GM18519 (cell line): ENCODE measurements at regions not wholly inside any gene's neighbourhood (a gene's known extent, or its start where the extent isn't known, plus 50 kb on each side); places are given as distances from the start of the nearest gene placed in this dataset.
"Not testable (repeated sequence)": the region's sequence is repeated elsewhere in the genome, so short reads cannot be mapped to it uniquely, and the experiment has no call there.

Experiments used
- ATAC-seq: cut with Tn5 transposase; IDR thresholded peaks from one replicate; pipeline ENCODE4 v1.9.1; 2021; ENCODE audit warnings: mild to moderate bottlenecking, moderate library complexity; ENCODE audit not compliant: unreplicated experiment, low FRiP score

DNA sequence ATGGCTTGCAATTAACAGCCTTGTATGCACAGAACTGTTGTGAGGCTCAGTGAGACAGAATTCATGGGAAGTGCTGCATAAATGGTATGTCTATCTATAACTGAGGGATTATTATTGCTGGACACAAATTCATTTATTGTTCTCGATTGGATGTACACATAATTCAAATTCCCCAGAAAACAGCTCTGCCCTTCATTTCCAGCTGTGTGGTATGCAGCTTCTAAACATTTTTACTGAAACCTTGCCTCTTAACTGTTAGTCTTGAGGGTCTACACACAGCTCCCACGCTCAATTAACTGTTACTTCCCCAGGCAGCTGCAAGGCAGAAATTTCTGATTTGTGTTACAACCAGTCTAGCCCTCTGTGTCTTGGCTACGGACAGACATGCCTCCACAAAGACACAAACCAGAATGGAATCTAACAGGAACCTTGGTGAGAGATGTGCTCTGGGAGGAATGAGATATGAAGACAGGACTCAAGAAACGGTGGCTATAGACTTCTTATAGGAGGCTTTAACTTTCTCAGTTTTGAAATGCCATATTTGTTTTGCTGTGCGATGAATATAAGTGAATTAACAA lies 139.7 kb upstream of the TBL1XR1 start:
- no peak for ATAC-seq

DNA sequence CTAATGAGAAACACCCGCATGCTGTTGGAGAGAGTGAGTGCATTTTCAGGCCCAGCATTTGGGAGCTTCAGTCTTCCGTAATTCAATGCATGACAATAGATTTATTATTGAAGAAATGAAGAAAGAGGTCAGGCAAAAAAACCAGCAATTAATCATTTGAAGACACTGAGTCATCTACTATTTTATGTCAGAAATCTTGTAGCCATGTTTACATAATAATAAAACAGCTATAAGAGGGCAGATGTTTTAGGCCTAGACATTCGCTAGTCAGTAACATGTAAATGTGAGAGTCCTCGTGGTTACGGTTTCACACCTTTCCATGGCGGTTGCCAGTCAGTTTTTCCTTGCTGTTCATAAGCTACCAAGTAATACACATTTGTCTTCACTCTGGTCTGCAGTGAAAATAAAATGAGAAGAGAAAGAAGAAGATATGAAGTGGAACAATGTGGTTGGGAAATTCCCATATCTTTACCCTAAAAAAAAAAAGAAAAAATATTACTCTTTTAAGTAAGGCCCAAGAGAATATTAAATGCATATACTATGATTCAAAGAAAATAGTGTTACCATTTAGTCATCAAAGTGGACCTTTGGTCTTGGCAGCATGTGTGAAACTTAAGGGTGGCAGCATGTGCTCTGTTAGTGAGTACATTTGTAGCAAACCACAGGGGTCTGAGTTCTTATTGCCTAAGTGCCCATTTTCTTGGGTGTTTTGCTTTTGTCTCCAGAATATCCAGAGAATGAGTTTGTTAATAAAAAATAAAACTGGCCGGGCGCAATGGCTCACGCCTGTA lies 140.5 kb upstream of the TBL1XR1 start:
- peak; percentile 78 for ATAC-seq

DNA sequence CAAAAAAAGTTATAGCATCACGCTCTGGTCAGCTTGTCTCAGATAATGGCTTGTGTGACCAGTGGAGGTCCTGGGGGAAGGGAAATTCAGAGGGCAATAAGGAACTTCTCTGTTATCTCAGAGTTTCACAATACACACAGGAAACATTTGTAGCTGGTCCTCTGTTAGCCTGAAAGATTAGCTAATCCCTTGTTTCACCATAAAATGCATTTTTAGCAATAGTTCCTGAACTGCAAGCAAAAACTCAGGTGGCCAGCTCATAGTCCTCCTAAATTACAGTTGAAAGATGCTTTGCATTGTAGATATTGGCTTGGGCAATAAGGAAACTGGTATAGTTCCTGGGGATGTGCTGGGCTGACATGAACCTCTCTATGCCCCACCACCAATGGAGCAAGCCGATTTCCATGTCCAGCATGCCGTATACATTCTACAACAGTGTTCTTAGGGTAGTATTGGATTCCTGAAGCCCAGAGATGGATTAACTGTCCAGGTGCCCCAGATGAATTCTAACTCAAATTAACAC lies 141.5 kb upstream of the TBL1XR1 start:
- no peak for ATAC-seq

DNA sequence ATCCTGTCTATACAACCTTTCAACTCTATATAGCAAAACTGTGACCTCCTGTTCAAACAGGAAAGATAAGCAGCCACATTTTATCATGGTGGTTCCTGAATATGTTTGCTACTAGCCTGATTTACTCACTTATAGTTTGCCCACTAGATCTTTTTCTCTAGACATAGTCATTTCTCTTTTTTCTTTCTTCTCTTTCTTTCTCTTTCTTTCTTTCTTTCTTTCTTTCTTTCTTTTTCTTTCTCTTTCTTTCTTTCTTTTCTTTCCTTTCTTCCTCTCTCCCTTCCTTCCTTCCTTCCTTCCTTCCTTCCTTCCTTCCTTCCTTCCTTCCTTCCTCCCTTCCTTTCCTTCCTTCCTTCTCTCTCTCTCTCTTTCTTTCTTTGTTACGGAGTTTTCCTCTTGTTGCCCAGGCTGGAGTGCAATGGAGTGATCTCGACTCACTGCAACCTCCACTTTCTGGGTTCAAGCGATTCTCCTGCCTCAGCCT lies 142.0 kb upstream of the TBL1XR1 start:
- ATAC-seq, result not testable (repeated sequence)

DNA sequence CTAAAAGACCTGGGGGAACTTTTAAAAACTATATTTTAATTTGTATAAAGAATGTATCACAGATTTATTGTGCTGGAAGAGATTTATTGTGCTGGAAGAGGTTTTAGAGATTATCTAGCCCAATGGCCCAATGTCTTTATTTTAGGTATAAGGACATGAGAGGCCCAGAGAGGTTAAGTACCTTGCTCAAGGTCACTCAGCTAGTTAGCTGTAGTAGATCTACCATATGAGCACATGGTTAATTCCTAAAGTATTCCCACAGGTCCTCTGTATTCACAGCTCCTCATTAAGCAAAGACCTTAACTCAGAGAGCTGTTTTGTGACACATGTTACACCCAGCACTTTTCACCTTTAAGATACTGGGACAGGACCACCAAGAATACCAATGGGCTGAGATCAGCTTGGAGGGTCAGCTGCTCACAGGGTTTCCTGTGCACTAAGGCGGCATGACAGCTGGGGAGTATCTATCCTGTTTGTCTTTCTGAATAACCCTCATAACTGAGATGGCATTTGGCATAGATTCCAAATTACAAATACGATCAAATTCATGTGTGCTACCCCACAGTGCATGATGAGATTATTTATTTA lies 143.1 kb upstream of the TBL1XR1 start:
- ATAC-seq, result no peak

DNA sequence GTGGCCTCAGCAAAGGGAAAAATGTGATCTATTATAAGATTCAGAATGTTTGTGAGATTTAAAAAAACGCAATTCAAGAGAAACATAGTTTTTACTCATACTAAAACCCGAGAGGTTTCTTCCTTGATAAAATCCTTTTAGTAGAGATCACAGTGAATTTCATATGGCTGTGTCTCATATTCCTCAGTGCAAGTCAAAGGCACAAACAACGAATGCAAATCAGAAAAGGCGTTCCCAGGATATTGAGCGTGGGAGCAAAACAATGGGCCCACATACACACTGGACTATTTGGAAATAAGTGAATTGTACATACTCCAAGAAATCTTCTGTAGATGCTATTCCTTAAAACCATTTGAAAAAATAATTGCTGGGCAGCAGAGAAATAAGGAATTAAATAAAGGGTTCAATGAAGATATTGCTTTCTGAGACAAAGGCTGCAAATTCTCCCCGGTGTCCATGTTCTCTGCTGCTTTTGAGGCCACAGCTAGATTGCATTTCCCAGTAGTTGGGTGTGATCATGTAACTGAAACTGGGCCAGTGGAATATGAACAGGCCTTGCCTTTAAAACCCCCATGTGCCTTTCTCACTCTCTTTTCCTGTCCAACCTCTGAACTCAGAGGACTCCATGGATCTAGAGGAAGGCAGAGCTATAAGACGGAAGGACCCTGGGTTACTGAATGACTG lies 144.6 kb upstream of the TBL1XR1 start:
- ATAC-seq, result no peak

DNA sequence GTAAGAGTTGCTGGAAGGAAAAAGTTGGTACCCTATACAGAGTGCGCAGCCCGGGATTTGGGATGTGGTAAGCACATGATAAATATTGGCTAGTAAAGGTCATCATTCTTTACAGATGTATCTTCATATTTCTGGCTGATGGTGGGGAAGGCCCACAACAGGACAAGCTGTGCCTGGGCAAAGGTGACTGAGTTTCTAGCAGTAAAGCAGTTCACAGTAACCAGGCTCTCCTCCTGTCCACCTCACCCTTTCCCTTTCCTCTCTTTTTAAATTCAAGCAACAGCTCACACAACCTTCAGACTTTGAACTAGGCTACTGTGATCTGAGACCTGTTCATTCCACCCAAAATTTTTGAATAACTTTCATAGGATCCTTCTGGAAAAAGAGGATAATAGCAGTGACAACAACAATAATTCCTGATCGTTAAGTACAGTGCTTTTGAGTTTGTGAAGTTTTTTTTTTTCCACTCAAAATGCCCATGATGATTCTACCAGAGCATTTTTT lies 145.9 kb upstream of the TBL1XR1 start:
- ATAC-seq, result no peak

DNA sequence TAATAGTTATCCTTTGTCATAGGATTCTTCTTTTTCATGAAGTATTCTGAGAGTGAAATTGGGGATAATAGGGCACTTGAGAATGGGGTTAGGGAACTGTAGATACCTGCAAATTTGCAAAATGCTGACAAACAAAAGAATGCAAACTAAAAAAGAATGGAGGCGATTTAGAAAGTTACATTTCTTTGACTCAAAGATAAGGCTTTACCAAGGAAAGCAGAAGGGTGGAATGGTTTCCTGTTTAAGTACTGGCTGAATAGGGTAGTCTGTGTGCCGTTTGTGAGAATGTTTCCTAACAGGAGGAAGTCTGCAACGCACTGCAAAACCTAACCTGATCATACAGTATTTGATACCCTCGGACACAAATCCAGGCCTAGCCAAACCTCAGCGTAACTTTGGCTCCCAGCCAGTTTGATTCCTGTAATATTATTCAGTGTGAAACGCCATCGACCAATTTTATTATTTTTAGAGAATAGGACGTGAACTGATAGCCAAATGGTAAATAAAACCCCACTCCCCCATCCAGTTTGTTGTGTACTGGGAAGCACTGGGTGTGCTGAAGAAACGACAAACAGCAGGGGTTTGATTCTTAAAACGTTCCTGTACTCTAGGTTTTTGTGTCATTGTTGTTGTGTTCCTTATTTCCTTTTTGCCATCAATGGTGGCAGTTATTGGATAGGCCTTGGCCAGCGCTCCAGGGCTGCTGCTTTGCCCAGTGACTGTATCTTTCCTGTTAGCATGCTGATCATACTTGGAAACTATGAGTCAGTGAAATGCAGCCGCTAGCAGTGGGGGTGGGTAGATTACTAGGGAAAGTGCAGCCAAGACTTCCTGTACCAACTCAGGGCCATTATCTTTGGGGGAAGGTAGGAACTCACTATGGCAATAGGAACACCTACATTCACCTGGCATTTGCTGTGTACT lies 148.0 kb upstream of the TBL1XR1 start:
- ATAC-seq, result peak; percentile 53

DNA sequence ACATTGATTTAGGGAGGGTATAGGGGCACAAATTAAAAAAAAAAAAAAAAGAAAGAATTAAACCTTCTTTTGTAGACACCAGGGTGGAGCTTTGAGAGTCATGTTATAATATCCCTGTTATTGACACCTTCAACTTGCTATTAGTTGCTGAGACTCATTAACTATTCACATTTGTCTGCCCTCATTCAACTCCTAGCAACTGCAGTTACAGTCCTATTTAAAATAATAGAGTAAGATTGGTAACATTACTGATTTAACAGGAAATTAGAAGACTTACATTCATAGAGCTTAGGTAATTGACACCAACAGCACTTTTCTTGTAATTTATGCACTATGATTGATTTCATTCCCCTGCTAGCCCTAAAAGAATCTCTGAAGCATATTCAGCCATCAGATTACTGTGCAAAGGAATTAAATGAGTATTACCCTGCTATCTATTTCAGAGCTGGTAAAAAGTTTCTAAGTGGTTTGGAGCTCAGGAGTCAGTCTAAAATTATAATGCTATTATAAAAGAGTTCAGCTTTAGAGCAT lies 148.8 kb upstream of the TBL1XR1 start:
- ATAC-seq, result no peak

DNA sequence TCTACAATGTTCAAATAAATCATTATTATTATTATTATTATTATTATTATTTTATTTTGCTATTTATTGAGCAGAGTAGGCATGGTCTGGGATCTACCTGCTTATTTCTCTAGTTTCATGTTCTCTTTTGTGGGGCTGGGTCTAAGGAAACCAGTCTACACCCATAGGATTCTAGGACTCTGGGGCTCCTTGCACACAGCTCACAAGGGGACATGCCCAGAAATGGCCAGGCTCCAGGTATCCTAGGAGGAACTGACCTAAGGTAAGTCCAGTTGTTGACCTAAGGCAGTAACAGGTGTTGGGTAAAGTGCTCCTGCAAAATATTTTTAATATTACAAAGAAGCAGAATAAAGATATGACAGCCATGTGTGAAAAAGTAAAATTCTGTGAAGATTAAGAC lies 149.6 kb upstream of the TBL1XR1 start:
- no peak for ATAC-seq

DNA sequence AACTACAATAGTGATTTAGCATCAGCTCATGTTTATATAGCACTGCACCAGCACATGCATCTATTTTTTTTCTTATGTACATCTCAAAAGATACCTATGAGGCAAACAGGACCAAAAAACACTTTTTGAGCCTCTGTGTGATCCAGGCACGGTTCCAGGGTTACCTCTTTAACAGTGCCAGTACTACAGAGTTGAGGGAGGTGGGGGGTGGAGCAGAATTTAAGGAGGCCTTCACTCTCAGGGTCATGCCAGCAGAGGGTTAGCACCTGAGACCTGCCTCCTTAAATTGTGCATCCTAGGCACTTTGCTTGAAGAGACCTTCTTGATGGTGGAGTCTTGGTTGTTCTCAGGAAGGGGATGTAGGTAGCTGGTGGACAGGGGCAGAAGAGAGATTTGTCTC lies 150.3 kb upstream of the TBL1XR1 start:
- no peak for ATAC-seq

DNA sequence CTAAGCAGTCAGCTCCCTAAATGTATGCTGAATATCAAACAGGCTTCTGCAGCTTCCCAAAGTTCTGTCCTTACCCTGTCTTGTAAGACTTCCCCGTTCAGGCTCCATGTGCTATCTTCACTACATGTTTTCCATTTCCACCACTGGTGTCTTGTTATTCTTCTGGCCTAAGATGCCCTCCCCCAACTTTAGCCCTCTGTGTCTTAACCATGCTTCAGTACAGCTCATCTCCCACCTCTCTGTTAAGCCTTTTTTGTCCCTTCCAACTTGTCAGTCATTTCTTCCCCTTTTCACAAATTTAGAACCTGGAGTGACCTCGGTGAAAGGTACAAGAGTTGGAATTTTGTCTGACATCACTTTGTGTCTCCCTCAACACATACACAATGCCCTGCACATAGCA lies 151.7 kb upstream of the TBL1XR1 start:
- ATAC-seq, result no peak

DNA sequence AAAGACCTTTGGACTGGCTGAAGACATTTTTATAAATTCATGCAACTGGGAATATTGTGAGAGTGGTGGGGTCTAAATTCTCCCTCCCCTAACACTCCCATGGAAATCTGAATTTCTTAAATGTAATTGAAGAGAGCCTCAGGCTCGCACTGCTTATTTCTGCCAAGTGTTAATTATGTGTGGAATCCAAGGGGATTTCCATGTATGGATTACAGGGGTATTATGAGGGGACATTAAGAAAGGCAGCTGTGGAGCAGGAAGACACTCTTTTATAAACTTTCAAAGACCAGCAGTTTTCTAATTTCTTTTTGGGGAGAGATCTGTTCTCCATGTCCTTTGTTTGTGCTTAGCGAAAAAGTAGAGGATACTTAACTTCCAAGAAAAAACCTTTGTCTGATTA lies 152.1 kb upstream of the TBL1XR1 start:
- no peak for ATAC-seq

DNA sequence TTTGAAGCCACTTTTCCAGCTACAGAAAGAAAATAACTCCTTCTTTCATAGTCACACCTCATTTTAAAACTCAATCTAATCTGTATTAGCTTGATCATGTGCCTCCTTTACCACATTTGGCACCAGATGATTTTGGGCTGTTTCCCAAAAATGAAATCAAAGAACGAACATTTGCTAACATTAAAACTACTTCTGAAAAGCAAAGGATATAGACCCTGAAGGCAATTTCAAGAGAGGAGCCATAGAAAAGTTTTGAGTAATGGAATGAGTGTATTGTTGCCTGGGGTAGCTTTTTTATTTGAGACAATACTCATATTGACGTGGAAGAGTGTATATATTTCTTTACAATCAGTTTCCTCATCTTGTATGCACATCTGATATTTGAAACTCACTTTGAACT lies 152.8 kb upstream of the TBL1XR1 start:
- ATAC-seq, result no peak

DNA sequence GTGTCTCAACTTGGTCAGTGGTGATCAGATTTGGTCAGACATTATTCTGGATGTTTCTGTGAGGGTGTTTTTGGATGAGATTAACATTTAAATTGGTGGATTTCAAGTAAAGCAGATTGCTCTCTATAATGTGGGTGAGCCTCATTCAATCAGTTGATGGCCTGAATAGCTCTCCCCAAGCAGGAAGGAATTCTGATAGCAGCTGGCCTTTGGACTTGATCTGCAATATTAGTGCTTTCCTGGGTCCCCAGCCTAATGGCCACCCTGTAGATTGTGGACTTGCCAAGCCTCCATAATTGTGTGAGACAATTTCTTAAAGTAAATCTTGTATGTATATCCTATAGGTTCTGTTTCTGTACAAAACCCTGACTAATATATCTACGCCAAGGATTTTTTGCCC lies 153.9 kb upstream of the TBL1XR1 start:
- ATAC-seq, result no peak

DNA sequence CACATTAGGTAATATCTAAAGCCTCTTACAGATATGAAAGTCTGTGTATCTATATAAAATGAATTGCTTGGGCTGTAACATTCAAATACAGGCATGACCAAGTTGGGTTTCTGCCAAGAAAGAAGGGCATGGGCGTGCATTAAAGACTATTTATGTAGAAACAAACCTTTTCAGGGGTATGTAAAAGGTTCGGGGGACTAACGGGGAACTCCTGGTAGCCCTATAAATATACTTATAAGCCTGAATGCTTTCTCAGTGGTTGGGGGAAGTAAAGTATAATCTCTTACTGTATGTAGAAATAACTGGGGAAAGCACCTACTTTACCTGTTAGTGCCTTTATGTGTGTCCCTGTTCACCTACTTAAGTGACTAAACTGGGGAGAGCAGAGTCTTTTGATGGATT lies 154.5 kb upstream of the TBL1XR1 start:
- ATAC-seq, result peak; percentile 97

DNA sequence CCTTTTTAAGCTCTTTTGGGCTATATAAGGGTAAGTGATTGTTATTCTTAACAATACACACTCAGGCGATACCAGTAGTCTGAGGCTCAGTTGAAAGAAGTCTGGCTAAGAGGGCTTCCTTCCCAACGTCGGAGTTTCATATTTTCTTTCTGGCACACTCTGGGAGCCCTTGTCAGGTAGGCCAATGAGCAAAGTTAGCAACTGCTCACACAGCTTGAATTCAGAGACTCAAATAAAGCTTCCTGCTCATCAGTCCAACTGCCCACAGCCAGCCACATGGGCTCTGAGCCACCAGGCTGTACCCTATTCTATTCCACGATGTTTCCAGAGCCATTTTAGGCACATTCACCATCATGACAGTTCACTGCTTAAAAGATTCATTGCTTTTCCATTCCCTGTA lies 155.1 kb upstream of the TBL1XR1 start:
- ATAC-seq, result no peak

DNA sequence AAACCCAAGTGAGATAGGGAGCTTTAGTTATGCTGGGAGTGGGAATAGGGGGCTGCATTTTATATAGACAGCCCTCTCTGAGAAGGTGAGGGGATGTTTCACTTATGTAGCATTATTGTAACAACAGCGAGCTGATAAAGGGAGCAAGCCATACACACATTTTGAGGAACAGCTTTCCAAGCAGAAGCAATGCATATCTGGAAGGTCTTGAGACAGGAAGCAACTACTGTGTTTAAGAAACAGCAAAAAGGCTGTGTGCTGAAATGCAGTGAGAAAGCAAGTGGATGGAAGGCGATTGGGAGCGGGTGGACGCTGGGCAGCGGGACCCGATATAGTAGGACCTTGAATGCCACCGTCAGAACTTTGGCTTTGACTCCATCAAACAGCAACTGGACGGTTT lies 155.9 kb upstream of the TBL1XR1 start:
- ATAC-seq, result no peak

DNA sequence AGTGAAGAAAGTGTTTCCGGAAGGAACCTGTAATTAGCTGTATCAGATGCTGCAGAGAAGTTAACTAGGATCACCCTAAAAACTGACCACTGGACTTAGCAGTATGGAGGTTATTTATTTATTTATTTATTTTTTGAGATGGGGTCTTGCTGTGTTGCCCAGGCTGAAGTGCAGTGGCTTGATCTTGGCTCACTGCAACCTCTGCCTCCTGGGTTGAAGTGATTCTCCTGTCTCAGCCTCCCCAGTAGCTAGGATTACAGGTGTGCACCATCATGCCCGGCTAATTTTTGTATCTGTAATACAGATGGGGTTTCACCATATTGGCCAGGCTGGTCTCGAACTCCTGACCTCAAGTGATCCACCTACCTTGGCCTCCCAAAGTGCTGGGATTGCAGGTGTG lies 156.6 kb upstream of the TBL1XR1 start:
- not testable (repeated sequence) for ATAC-seq

DNA sequence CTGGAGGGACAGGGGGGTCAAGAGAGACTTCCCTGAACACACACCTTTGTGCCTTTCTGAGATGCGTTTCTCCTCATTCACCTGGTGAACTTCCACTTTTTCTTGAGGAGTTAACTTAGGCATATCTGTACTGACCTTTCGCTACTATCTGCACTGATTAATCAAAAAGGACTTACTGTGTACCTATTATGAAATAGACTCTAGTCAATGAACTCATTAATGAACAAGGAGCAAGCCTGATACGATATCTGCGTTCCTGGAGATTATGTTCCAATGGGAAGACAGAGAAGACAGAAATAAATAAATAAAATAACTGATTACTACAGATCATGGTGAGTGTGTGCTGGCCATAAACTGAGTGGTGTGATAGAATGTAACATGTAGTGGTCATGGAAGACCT lies 157.2 kb upstream of the TBL1XR1 start:
- no peak for ATAC-seq
